ENCODE measurements at regions not wholly inside any gene's neighbourhood (a gene's known extent, or its start where the extent isn't known, plus 50 kb on each side); places are given as distances from the start of the nearest gene placed in this dataset.

GRCh38 chr16:75836347-75837010 is 110.2 kb upstream of the CPHXL start:
- H3K36me3 ChIP-seq (replicated peaks; ENCODE audit: low read depth, low read length), result no peaks in the 10 kb centered on the region
- TF ChIP-seq CTCF (IDR thresholded peaks at IDR 0.05; ENCODE audit: low read depth, low read length) (no peak), EZH2phosphoT487 (IDR thresholded peaks at IDR 0.05; ENCODE audit: low read depth) (no peak)
- no peaks in the 10 kb centered on the region for H3K9me3 ChIP-seq (ENCODE audit: insufficient read depth, low read length)
- no peak overlapping the region for H3K27ac ChIP-seq (ENCODE audit: low read length)
- H3K27me3 ChIP-seq (ENCODE audit: low read depth, low read length), result peaks cover 8% of the 10 kb centered on the region
- no peak overlapping the region for H3K4me3 ChIP-seq (ENCODE audit: low read length)
- no peaks in the 10 kb centered on the region for H3K79me2 ChIP-seq (ENCODE audit: low read length)
- H3K4me2 ChIP-seq (ENCODE audit: low read length), result no peak overlapping the region
- no peak overlapping the region for H3K9ac ChIP-seq (ENCODE audit: low read length)
- no peaks in the 10 kb centered on the region for H3K4me1 ChIP-seq (ENCODE audit: low read length)
- H4K20me1 ChIP-seq (ENCODE audit: insufficient read depth, low read length), result no peaks in the 10 kb centered on the region
- no peak overlapping the region for H2AFZ ChIP-seq (ENCODE audit: low read depth, low read length)

GRCh38 chr16:75837264-75837663 is 111.0 kb upstream of the CPHXL start:
- H3K36me3 ChIP-seq (replicated peaks; ENCODE audit: low read depth, low read length), result no peaks in the 10 kb centered on the region
- TF ChIP-seq CTCF (IDR thresholded peaks at IDR 0.05; ENCODE audit: low read depth, low read length), result no peak
- no peak for TF ChIP-seq EZH2phosphoT487 (IDR thresholded peaks at IDR 0.05; ENCODE audit: low read depth)
- H3K79me2 ChIP-seq (ENCODE audit: low read length), result no peaks in the 10 kb centered on the region
- H3K27me3 ChIP-seq (ENCODE audit: low read depth, low read length), result peaks cover 8% of the 10 kb centered on the region
- H3K27ac ChIP-seq (ENCODE audit: low read length), result no peak overlapping the region
- H3K9ac ChIP-seq (ENCODE audit: low read length), result no peak overlapping the region
- H2AFZ ChIP-seq (ENCODE audit: low read depth, low read length), result no peak overlapping the region
- no peaks in the 10 kb centered on the region for H3K9me3 ChIP-seq (ENCODE audit: insufficient read depth, low read length)
- no peaks in the 10 kb centered on the region for H4K20me1 ChIP-seq (ENCODE audit: insufficient read depth, low read length)
- H3K4me2 ChIP-seq (ENCODE audit: low read length), result no peak overlapping the region
- H3K4me3 ChIP-seq (ENCODE audit: low read length), result no peak overlapping the region
- H3K4me1 ChIP-seq (ENCODE audit: low read length), result no peaks in the 10 kb centered on the region

GRCh38 chr16:75837681-75838080 is 111.4 kb upstream of the CPHXL start:
- no peaks in the 10 kb centered on the region for H3K9me3 ChIP-seq (ENCODE audit: insufficient read depth, low read length)
- TF ChIP-seq EZH2phosphoT487 (IDR thresholded peaks at IDR 0.05; ENCODE audit: low read depth) (no peak), CTCF (IDR thresholded peaks at IDR 0.05; ENCODE audit: low read depth, low read length) (no peak)

GRCh38 chr16:75841517-75841916 is 115.2 kb upstream of the CPHXL start:
- no peak for TF ChIP-seq EZH2phosphoT487 (IDR thresholded peaks at IDR 0.05; ENCODE audit: low read depth)
- no peak for TF ChIP-seq CTCF (IDR thresholded peaks at IDR 0.05; ENCODE audit: low read depth, low read length)
- H3K4me1 ChIP-seq (ENCODE audit: low read length), result no peaks in the 10 kb centered on the region
- H2AFZ ChIP-seq (ENCODE audit: low read depth, low read length), result no peak overlapping the region
- H3K79me2 ChIP-seq (ENCODE audit: low read length), result no peaks in the 10 kb centered on the region
- no peaks in the 10 kb centered on the region for H3K9me3 ChIP-seq (ENCODE audit: insufficient read depth, low read length)
- H3K36me3 ChIP-seq (replicated peaks; ENCODE audit: low read depth, low read length), result no peaks in the 10 kb centered on the region
- H3K27me3 ChIP-seq (ENCODE audit: low read depth, low read length), result peaks cover 11% of the 10 kb centered on the region
- H3K27ac ChIP-seq (ENCODE audit: low read length), result no peak overlapping the region
- H3K4me3 ChIP-seq (ENCODE audit: low read length), result no peak overlapping the region
- no peak overlapping the region for H3K9ac ChIP-seq (ENCODE audit: low read length)
- H4K20me1 ChIP-seq (ENCODE audit: insufficient read depth, low read length), result no peaks in the 10 kb centered on the region
- no peak overlapping the region for H3K4me2 ChIP-seq (ENCODE audit: low read length)

More at GRCh38 chr16:75837681-75838080, 111.4 kb upstream of the CPHXL start:
- Histone ChIP-seq H3K36me3 (replicated peaks; ENCODE audit: low read depth, low read length) (no peaks in the 10 kb centered on the region), H2AFZ (ENCODE audit: low read depth, low read length) (no peak overlapping the region), H3K9ac (ENCODE audit: low read length) (no peak overlapping the region), H3K4me1 (ENCODE audit: low read length) (no peaks in the 10 kb centered on the region), H3K4me3 (ENCODE audit: low read length) (no peak overlapping the region), H3K27ac (ENCODE audit: low read length) (no peak overlapping the region), H4K20me1 (ENCODE audit: insufficient read depth, low read length) (no peaks in the 10 kb centered on the region), H3K27me3 (ENCODE audit: low read depth, low read length) (peaks cover 8% of the 10 kb centered on the region), H3K79me2 (ENCODE audit: low read length) (no peaks in the 10 kb centered on the region), H3K4me2 (ENCODE audit: low read length) (no peak overlapping the region)

Data from OCI-LY3 (cell line).